HepG2 (cell line): ENCODE measurements at regions not wholly inside any gene's neighbourhood (a gene's known extent, or its start where the extent isn't known, plus 50 kb on each side); places are given as distances from the start of the nearest gene placed in this dataset.

ENCODE experiments used
- AKAP8 ChIP-seq: sonication (generic); formaldehyde crosslinking; IDR thresholded peaks from 2 replicates; pipeline ENCODE4 v1.5.1; 2020; ENCODE audit warnings: mild to moderate bottlenecking, missing genetic modification reagents
- CEBPB ChIP-seq: IDR thresholded peaks from 2 replicates; pipeline ENCODE4 v1.6.1; 2011; ENCODE audit warnings: low read depth, low read length, improper control_type of control experiment, borderline replicate concordance
- JDP2 ChIP-seq: sonication (generic); formaldehyde crosslinking; IDR thresholded peaks from 2 replicates; pipeline ENCODE4 v1.8.1; 2022; ENCODE audit warnings: missing genetic modification reagents, borderline replicate concordance
- KDM5A ChIP-seq: fragments of 200-600 bp; sonication (generic); IDR thresholded peaks from 2 replicates; pipeline ENCODE4 v1.7.0; 2018; ENCODE audit warnings: antibody characterized with exemption, mild to moderate bottlenecking, low read length, borderline replicate concordance
- KDM6A ChIP-seq: IDR thresholded peaks from 2 replicates; pipeline ENCODE4 v1.6.1; 2016; ENCODE audit warnings: low read depth
- NR2F6 ChIP-seq, 2 experiments: IDR thresholded peaks; 2 replicates each; pipeline ENCODE4 v1.6.1; 2016; ENCODE audit warnings: antibody characterized with exemption in 1 of 2, mild to moderate bottlenecking in 1 of 2
- RFX5 ChIP-seq: IDR thresholded peaks from 2 replicates; pipeline ENCODE4 v1.6.1; 2011; ENCODE audit warnings: low read depth, low read length, improper control_type of control experiment
- TBX3 ChIP-seq: fragments of 450-650 bp; IDR thresholded peaks from 2 replicates; pipeline ENCODE4 v1.6.1; 2017; ENCODE audit warnings: antibody characterized with exemption, mild to moderate bottlenecking, inconsistent platforms, borderline replicate concordance
- U2AF2 ChIP-seq: fragments of 200-400 bp; formaldehyde crosslinking; IDR thresholded peaks from 2 replicates; pipeline ENCODE4 v1.6.1; 2017; ENCODE audit warnings: low read depth, mild to moderate bottlenecking, low read length
- ZBTB46 ChIP-seq: sonication (generic); formaldehyde crosslinking; IDR thresholded peaks from 2 replicates; pipeline ENCODE4 v1.4.0; 2020; ENCODE audit warnings: mild to moderate bottlenecking, missing genetic modification reagents, borderline replicate concordance
- ZFP62 ChIP-seq: sonication (generic); formaldehyde crosslinking; IDR thresholded peaks from 2 replicates; pipeline ENCODE4 v1.4.0; 2020; ENCODE audit warnings: missing genetic modification reagents
- ZGPAT ChIP-seq: IDR thresholded peaks from 2 replicates; pipeline ENCODE4 v1.6.1; 2016; ENCODE audit warnings: mild to moderate bottlenecking
- ZNF10 ChIP-seq: sonication (generic); formaldehyde crosslinking; IDR thresholded peaks from 2 replicates; pipeline ENCODE4 v1.4.0; 2020; ENCODE audit warnings: mild to moderate bottlenecking, low read depth, missing genetic modification reagents, borderline replicate concordance
- ZNF318 ChIP-seq: sonication (generic); formaldehyde crosslinking; IDR thresholded peaks from 2 replicates; pipeline ENCODE4 v1.4.0; 2020; ENCODE audit warnings: mild to moderate bottlenecking, missing genetic modification reagents
- ZNF501 ChIP-seq: sonication (generic); formaldehyde crosslinking; IDR thresholded peaks from 2 replicates; pipeline ENCODE4 v1.5.1; 2020; ENCODE audit warnings: mild to moderate bottlenecking, moderate library complexity, missing genetic modification reagents
- ZNF670 ChIP-seq: sonication (generic); formaldehyde crosslinking; IDR thresholded peaks from 2 replicates; pipeline ENCODE4 v1.8.0; 2022; ENCODE audit warnings: mild to moderate bottlenecking, missing genetic modification reagents, borderline replicate concordance
- ZNF678 ChIP-seq: sonication (generic); formaldehyde crosslinking; IDR thresholded peaks from 2 replicates; pipeline ENCODE4 v1.4.0; 2020; ENCODE audit warnings: mild to moderate bottlenecking, missing genetic modification reagents
- ZNF83 ChIP-seq: sonication (generic); formaldehyde crosslinking; IDR thresholded peaks from 2 replicates; pipeline ENCODE4 v1.4.0; 2020; ENCODE audit warnings: missing genetic modification reagents, mild to moderate bottlenecking, borderline replicate concordance
- ZSCAN20 ChIP-seq: sonication (generic); formaldehyde crosslinking; IDR thresholded peaks from 2 replicates; pipeline ENCODE4 v1.4.0; 2020; ENCODE audit warnings: missing genetic modification reagents, mild to moderate bottlenecking, borderline replicate concordance

DNA sequence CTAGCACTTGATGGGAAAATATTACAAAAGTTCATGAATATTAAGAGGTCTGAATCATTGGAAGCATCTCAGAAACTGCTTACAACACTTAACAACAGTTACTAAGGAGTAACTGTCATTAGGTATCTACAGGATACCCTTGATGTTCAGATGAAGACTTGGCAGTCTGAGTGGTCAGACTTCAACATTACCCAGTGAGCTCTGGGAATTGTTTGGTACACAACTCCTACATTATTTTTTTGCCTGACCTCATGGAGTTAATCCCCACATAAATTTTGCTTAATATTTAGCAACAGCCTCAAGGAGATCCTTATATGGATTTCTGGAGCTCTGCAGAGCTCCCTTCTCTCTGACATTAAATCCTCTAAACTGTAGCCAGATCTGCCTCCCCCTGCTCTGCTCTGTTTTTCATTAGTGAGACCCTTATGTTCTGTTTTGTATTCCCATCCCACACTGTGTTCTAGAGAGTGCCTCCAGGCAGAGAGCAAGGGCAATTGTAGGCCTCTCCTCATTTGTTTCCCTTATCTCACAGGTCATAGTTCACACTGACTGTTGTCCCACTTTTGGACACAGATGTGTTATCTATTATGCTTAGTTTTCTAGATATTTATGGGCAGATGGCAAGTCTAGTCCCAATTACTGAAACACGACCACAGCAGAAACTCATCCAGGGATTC lies 368.8 kb downstream of the GASK1B start (continued):
- TF ChIP-seq ZSCAN20 = no peak
- TF ChIP-seq U2AF2 = no peak
- TF ChIP-seq ZNF678 (CRISPR knock-in tag) = no peak
- TF ChIP-seq CEBPB = no peak
- TF ChIP-seq KDM6A = 0 out of 2 replicates have a peak, but pooled peaks have one; percentile 51
- TF ChIP-seq KDM5A = no peak
- no peak for TF ChIP-seq AKAP8 (CRISPR knock-in tag)
- no peak for TF ChIP-seq ZBTB46 (CRISPR knock-in tag)
- TF ChIP-seq TBX3 = no peak
- peak; percentile 70 for TF ChIP-seq NR2F6 (IDR thresholded peaks at IDR 0.05)
- peak; percentile 72 for TF ChIP-seq NR2F6 (CRISPR knock-in tag; IDR thresholded peaks at IDR 0.05)
- no peak for TF ChIP-seq ZFP62 (CRISPR knock-in tag)
- no peak for TF ChIP-seq ZNF83 (CRISPR knock-in tag)
- no peak for TF ChIP-seq JDP2 (CRISPR knock-in tag)
- no peak for TF ChIP-seq RFX5
- no peak for TF ChIP-seq ZNF10 (CRISPR knock-in tag)
- no peak for TF ChIP-seq ZNF501 (CRISPR knock-in tag)
- no peak for TF ChIP-seq ZNF318
- no peak for TF ChIP-seq ZNF670 (CRISPR knock-in tag)
- 0 out of 2 replicates have a peak, but pooled peaks have one; percentile 27 for TF ChIP-seq ZGPAT
